ENCODE measurements at regions not wholly inside any gene's neighbourhood (a gene's known extent, or its start where the extent isn't known, plus 50 kb on each side); places are given as distances from the start of the nearest gene placed in this dataset.

DNA sequence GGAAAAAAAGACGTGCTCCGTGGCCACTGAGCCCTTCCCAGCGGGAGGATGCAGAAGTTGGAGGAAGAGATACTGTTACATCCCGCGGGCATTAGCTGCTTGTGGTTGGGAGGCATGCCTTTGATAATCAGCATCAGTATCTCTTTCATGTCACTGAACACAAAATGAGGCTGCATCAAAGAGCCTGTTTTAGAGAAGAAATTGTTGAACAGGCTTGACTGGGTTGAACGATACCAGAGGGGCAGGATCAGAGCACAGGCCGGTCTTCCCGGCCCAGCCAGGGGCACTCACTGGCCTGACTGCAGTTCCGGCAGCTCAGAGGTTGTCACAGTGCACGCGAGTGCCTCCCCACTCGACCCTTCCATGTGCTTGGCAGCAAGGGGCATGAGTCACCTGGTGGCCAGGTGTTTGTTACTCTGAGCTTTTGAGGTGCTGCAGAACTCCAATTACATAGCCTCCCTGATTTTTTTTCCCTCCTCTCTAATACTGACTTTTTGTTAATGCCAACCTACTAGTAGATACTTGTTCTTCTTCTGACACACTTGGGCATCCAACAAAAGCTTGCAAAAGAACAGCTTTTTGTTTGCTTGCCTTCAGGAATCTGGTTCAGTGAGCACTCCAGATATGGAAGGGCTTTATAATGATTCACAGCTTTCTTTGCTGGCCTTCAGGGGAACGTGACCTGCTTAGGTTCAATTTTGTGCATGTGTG, 121.6 kb downstream of the VAPA start:
- DNase-seq = no peak

DNA sequence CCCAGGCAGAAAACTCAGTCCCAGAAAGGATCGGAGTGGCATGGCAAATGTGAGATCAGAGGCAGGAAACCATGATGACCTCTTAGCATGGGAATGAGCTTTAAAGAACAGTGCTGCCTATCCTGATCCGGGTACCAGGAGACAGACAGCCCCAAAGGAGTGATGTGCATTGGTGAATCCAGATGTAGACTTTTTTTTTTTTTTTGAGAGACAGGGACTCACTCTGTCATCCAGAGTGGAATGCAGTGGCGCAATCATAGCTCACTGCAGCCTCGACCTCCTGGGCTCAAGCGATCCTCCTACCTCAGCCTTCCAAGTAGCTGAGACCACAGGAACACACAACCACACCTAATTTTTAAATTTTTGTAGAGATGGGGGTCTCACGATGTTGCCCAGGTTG, 122.7 kb downstream of the VAPA start:
- no peak for DNase-seq

DNA sequence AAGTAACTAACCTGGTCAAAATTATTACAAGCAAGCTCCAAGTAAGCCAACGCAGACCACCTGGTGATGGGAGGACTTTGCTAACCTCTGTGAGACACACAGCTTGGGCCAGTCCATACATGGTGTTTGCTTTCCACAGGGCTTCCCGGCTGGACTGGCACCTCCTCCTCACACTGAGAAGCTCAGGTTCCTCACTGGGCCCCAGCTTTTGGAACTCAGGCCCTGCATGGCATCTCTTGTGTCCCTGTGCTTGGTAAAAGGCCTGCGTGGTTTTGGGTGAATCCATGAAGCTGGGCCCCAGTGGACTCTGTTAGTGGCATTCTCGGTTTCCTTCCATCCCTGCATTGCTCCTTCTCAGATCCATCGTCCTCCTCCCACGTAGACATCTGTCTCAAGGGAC, 123.4 kb downstream of the VAPA start:
- no peak for DNase-seq

DNA sequence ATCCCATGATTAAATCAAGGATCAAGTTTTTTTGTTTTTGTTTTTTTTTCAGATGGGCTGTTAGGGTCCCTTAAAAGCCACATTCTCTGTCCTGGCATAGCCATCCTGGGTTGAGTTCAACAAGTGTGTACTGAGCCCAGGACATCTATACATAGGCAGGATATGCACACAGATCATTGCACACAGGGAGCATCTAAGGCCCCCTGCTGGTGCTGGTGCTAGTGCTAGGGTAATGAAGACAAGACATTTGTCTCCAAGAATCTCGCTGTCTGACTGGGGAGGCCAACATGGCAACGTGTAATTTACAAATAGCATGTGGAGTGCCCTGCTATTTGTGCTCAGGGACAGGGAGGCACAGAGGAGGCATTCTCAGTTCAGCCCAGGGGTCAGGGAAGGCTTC, 124.5 kb downstream of the VAPA start:
- DNase-seq = no peak

DNA sequence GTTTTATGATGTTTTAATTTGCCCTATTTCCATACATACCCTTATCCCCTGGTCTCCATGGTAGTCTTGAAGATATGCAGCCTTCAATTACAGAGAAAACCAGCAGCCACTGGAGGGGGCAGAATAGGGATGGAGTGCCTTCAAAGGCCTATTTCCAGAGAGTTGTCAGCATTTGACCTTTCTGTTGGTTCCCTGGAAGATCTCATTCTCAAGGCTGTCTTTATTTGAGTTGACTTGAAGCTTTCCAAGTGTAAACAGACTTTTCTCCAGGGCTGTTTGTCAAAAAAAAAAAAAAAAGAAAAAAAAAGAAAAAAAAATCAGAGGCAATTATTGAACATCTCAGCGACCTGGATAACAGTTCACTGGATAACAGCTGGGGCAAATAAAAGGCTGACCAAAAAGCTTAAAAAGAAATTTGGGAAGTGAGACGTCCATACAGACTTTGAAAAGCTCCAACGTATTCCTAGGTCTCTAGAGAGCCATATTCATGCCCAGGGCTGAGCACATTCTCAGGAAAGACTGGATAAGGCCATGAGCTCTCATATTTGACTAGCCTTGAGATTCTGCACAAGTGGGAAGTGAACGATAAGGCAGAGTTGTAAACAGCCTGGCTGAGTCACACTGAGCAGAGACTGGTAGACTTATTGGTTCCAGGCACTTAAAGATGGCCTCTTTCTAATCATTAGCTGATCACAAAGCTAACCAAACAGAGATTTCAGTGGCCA, 126.6 kb downstream of the VAPA start:
- DNase-seq = no peak

DNA sequence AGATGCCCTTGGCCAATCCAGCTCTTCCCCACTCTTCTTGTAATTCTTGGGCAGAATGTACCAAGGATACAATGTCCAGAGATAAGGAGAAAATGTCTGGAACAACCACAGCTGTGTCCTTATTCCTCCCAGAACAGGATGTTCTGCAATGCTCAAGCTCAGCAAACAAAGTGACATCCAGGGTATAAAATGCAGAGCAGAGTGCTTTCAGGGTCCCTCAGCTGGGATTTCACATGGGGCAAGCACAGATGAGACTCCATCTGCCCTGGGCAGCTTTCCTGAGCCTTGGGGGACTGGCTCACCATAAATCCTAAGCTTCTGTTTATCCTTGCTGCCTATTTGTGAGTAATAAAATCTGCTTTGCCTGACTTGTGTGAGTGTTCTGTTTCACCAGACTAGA, 127.4 kb downstream of the VAPA start:
- no peak for DNase-seq

DNA sequence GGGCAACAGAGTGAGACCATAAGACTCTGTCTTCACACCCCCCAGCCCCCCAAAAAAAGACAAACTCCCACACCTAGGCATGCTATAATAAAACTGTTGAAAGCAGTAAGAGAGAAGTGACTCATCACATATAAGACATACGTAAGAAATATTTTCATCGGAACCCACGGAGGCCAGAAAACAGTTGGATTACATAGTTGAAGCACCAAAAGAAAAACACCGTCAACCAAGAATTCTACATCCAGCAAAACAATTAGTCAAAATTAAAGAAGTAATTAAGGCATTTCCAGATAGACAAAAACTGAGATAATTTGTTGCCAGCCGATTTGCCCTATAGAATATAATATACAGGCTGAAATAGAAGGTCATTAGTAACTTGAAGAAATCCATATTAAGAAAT, 128.7 kb downstream of the VAPA start:
- DNase-seq = no peak

DNA sequence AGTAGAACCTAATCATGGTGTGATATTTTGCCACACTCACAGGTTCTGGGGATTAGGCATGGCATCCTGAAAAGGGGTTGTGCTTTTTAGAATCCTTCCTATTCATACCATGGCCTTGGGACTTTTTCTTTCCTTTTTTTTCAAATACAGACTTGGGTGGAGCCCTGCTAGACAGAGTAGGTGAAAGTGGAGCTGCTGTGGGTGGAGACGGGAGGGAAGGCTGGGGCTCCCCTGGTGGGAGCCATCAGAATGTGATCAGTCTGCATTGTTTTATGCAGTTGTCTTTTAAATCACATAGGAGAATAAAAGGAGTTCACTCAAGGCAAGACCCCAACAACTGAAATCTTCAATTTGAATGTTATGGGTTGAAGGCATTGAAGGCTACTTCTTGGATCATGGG, 130.2 kb downstream of the VAPA start:
- DNase-seq = no peak

DNA sequence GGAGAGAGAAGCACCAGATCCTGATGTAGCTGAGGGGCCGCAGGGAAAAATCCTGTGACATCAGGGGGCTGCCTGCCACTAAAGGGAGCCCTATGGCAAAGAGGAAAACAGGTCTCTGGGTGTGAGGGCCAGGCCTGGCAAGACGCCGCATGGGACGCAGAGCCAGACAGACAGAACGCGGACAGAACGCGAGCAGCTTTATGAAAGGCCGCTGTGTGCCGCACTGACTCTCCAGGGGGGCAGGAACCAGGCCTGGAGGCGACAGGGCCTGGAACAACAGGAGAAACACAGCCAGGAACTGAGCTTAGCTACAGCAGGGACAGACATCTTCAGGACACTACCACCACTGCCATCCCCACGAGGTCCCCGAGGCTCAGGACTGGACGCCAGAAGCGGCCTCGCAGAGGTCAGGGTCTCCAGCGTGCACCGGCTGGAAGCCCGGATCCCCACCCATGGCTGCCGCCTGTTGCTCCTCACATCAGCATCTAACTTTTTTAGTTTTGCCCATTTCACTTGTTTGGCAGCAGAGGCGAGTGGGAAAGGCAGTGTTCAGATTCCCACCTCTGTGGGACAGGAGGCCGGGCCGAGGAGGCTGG, 131.6 kb downstream of the VAPA start:
- DNase-seq = no peak

DNA sequence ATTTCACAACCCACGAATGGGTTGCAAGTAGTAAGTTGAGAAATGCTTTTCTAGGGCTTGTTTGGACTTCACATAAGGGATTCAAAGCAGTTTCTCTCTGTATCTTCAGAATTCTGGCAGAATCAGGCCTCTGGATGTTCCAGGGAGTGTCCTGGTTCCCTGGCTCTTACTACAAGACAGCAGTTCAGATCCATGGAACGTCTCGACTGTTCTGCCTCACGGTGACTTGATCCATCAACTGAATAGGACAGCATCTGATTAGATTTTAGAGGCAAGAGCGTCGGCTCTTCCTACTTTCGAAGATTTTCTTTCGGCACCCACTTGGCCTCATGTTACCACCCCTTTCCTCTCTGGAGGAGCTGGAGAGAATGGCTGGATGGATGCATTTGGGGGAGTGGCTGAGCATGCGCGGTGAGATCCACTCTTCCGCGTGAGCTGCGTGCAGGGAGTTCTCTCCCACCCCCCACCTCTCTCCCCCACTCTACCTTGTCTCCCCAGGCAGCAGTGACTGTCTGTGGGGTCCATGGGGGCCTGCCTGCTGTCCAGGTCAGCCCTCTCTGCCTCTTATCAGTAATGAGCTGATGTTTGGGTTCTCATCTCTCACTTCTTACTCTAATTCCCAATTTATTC, 132.5 kb downstream of the VAPA start:
- DNase-seq = no peak

DNA sequence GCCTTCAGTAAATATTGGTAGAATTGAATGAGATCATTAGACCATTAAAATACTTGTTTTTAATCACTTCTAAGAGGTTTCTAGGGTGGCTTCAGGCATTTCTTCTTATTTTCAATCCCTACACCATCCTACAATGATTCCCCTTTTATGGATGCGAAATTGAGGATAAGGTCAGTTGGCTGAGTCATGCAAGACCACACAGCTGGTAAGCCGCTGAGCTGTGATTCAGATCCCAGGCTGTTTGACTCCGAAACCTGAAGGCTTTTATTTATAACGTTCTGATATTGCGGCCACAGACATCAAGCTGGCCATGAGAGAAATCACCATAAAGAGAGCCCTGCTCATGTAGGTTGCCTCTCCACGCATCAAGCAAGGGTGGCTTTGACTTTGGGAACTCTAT, 133.4 kb downstream of the VAPA start:
- no peak for DNase-seq

DNA sequence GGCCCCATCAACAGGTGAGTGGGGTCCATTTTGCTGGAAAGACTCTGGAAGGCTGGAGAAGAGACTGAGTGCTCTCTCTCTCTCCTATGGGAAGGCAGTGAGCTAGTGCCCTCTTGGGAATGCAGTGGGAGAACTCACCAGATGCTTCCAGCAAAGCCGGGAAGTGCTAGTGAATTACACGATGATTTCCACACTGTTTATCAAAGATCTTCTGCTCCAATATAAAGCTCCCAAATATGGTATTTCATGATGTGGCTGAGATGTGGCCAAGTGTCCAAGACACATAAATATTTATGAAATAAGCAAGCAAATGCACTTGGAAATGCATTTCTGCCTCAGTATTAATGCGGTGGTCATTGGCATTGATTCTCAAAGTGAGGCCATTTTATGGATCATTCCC, 135.9 kb downstream of the VAPA start:
- DNase-seq = no peak

DNA sequence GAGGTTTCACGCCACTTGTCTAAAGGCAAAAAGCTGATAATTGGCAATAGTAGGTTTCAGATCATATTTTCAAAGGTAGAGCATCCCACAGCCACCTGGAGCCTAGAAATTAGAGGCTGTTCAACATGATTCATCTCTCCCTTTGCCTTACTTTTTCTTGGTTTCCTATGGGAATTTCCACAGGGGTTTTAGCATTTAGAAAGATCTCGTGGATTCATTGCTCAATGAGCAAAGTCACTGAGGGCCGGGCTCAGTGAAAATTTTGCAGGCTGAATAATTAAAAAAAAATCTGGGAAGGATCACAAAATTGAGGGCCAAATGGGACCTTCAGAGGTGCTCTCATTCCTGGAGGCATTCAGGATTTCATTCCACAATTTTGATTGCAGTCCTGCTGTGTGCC, 137.1 kb downstream of the VAPA start:
- no peak for DNase-seq

DNA sequence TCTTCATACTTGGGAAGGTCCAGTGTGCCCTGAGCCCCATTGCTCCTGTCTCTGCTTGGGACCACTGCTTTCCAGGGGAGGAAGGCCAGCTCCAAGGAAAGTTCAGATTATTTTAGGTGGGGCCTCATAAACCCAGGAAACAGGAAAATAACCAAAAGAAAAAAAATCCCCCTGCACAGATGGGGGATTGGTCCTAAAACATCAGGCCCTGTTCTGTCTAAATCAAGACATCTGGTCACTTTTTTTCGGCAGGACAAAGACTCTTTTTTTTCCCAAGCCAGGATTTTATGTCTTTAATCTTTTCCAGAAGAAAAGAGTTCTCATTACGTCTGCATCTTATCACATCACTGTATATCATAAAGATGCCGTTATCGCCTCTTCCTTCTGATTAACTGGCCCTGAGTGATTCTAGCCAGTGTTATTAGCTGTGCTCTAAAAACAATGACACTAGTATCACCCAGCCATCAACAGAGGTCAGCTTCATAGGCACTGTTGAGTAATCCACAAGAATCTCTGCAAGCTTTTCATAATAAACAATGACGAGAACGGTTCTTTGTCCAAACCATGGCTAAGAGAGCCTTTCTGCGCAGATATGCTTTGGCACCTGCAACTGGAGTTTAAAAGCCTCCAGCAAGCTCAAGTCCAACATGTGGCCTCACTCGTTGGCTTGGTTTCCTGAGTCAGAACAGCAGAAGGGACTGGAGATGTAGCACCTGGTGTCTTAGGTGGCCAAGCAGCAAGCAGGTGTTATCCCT, 138.2 kb downstream of the VAPA start:
- DNase-seq = no peak

DNA sequence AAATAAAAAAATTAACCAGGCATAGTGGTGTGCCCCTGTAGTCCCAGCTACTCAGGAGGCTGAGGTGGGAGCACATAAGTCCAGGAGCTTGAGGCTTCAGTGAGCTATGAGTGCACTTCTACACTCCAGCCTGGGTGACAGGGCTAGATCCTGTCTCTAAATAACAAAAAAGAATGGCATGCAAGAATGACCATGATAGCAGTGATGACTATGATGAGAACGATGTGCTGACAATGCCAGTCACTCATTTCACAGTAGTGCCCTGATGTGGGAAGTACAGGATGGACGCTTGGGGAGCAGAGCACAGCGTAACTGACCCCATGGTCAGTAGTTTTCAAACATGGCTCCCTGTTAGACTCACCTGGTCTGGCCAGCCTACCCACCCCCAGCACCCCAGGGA, 139.1 kb downstream of the VAPA start:
- DNase-seq = no peak

DNA sequence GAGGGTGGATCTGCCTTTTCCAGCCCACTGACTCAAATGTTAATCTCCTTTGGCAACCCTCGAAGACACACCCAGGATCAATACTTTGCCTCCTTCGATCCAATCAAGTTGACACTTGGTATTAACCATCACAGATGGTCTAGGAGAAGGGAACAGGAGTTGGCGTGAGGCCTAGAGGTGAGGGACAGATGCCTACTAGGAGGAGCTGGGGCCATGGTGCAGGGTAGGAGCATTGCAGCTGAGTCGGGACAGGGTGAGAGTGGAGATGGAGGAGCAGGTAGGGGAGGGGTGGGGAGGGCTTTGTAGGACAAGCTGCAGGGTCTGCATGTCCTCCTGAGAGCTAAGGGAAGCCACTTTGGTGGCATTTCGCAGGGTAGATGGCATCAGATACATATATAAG, 140.0 kb downstream of the VAPA start:
- DNase-seq = no peak

DNA sequence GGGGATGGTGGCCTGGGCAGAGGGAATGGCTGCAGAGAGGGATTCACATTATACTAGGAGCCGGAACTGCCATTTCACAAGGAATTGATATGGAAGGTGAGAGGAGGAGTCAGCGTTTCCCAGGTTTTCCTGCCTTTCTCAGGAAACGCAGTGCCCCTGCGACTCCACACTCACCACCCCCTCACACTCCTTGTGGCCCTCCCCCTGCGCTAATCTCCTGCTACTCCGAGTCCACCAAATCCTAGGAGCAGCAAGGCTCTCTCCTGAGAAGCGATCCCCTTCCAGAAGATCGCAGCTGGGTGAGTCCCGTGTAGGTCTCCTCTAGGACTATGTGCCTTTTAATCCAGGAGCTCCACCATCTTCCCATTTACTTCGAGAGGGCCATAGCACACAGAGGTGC, 140.6 kb downstream of the VAPA start:
- DNase-seq = no peak

DNA sequence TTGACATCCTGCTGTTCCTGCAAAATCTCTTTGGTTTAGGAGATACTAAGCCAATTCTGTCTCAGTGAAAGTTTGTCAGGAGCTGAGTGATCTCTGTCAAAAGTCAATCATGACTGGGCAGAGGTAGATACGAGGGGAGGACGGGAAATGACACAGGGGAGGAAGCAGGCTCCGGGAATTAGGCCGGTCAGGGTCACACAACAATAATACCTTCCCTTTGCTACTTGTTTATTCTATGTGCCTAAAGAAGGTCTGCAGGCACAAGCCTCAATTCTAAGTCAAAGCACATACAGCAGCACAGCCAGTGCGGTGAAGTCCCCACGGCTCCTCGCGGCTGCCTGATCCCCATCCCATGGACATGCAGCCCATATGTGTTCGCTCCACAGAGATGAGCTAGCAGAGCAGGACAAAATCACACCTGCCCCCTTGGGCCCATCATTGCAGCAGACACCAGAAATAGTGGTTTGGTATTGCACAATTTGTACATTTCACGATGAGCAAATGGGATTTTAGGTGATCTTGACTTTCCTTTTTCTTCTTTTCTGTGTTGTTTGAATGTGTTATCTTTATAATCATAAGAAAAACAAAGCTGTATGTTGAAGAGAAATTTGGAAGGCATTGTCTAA, 141.4 kb downstream of the VAPA start:
- DNase-seq = no peak

DNA sequence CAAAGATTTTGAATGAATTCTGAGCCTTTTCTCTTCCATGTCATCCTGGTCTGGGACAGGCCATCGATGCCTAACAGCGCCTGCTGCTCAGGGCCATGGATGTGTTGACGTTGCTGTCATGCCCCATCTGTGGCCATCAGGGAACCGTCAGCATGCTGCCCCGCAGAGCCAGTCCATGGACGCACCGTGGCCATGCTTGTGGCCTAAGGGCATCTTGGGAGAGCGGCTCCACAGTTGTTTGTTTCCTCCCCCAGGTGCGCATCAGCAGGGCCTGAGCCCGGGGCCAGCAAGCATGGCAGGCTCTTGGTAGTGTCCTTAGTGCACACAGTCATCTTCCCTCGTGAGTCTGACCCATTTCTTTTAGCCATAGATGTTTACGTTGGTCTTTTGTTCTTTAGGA, 142.7 kb downstream of the VAPA start:
- no peak for DNase-seq

DNA sequence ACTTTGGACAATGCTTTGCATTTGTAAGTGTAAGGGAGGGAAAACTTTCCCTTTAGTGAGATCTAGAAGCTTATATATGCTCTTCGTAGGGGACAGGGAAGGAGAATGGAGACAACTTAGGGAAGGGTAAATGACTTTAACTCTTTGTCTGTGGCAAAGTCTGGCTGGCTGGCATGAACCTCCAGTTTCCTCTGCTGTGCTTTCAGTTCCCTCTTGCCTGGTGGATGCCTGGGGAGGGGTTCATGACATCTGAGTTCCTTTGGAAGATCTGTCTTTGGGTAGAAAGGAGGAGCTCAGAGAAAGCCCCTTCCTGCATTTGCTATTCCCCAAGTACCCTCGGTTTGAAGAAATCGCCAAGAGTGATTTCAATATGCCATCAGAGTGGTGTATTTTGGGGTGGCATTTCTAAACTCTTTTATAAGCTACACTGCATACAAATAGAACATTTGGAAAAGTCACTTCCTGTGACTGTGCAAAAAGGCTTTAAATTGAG, 143.6 kb downstream of the VAPA start:
- DNase-seq = no peak

DNA sequence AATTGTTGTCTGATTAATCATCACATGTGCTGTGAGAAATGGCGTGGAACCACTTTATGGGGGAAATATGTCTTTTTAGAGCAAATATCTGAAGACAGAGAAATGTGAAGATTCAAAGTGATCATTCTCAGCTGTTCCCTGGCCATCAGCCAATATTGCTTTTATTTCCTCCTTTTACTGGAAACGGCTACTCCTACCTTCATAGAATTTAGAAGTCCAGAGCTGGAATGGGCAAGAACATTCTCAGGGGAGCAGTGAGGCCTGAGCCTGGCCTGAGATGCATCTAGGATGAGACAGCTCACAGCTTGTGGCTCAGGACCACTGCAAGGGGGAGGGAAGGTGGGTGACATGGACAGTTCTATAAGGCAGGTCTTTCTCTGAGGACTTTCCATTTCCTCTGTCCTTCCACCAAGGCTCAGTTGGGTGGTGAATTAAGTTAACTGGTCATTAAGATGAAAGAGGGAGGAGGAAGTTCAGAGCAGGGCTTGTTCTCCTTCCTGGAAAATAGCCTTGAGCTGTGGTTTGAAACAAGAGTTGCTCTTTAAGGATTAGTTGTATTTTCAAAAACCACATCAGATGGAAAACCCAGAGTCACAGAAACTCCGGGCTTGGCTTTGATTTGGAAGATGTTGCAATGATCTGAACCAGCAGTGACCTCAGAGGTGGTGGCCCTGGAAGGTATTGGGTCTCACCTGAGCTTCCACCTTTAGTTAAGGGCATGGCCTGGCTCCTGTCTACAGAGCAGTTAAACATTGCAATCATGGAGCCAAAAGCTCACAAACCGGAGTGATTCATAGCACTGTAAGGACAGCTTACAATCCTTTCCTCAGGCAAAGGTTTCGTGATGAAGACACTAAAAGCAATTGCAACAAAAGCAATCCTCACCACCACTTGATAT, 144.3 kb downstream of the VAPA start:
- no peak for DNase-seq

Data from DMS153 (cell line).